GM19035 (cell line): ENCODE measurements at regions not wholly inside any gene's neighbourhood (a gene's known extent, or its start where the extent isn't known, plus 50 kb on each side); places are given as distances from the start of the nearest gene placed in this dataset.
A peak's percentile ranks its signal among the peaks of the same experiment; 100 is the strongest.
"Not testable (repeated sequence)": the region's sequence is repeated elsewhere in the genome, so short reads cannot be mapped to it uniquely, and the experiment has no call there.

ENCODE experiments used
- ATAC-seq: cut with Tn5 transposase; IDR thresholded peaks from one replicate; pipeline ENCODE4 v1.9.1; 2021; ENCODE audit not compliant: unreplicated experiment

- ATAC-seq: peak; percentile 78
Measured at GRCh38 chr4:42282081-42282901, 115.0 kb upstream of the SHISA3 start.

- ATAC-seq: no peak
Measured at GRCh38 chr4:42284030-42284429, 113.3 kb upstream of the SHISA3 start.

GRCh38 chr4:42288876-42289275, 108.4 kb upstream of the SHISA3 start:
- ATAC-seq: not testable (repeated sequence)

- ATAC-seq: not testable (repeated sequence)
Measured at GRCh38 chr4:42292192-42292591, 105.1 kb upstream of the SHISA3 start.

- no peak for ATAC-seq
Measured at GRCh38 chr4:42293967-42294813, 103.1 kb upstream of the SHISA3 start.

- ATAC-seq: no peak
Measured at GRCh38 chr4:42296196-42296595, 101.1 kb upstream of the SHISA3 start.

GRCh38 chr4:42302348-42302747, 94.9 kb upstream of the SHISA3 start:
- ATAC-seq: no peak

- ATAC-seq: no peak
Measured at GRCh38 chr4:42306221-42307109, 90.8 kb upstream of the SHISA3 start.

GRCh38 chr4:42308247-42308646, 89.0 kb upstream of the SHISA3 start:
- no peak for ATAC-seq

GRCh38 chr4:42309361-42310260, 87.7 kb upstream of the SHISA3 start:
- ATAC-seq: no peak

- ATAC-seq: no peak
Measured at GRCh38 chr4:42310358-42310757, 86.9 kb upstream of the SHISA3 start.

GRCh38 chr4:42310806-42311205, 86.5 kb upstream of the SHISA3 start:
- ATAC-seq: no peak

- ATAC-seq: no peak
Measured at GRCh38 chr4:42311591-42311990, 85.7 kb upstream of the SHISA3 start.

- ATAC-seq: not testable (repeated sequence)
Measured at GRCh38 chr4:42313420-42313819, 83.9 kb upstream of the SHISA3 start.

GRCh38 chr4:42313872-42314271, 83.4 kb upstream of the SHISA3 start:
- ATAC-seq: no peak

- ATAC-seq: no peak
Measured at GRCh38 chr4:42315231-42315630, 82.1 kb upstream of the SHISA3 start.

- peak; percentile 76 for ATAC-seq
Measured at GRCh38 chr4:42320822-42321388, 76.4 kb upstream of the SHISA3 start.

GRCh38 chr4:42326040-42326439, 71.2 kb upstream of the SHISA3 start:
- ATAC-seq: no peak

- no peak for ATAC-seq
Measured at GRCh38 chr4:42326524-42326923, 70.8 kb upstream of the SHISA3 start.

GRCh38 chr4:42327323-42327722, 70.0 kb upstream of the SHISA3 start:
- no peak for ATAC-seq
